AG09309 (cell line): ENCODE measurements at regions not wholly inside any gene's neighbourhood (a gene's known extent, or its start where the extent isn't known, plus 50 kb on each side); places are given as distances from the start of the nearest gene placed in this dataset.
"Not testable (repeated sequence)": the region's sequence is repeated elsewhere in the genome, so short reads cannot be mapped to it uniquely, and the experiment has no call there.

ENCODE experiments used
- DNase-seq: peaks from one replicate; pipeline ENCODE4 v3.0.0-alpha.2; 2010; ENCODE audit warnings: low read depth
- H3K4me3 ChIP-seq: 2 replicates; pipeline ENCODE4 v1.5.1; 2011; ENCODE audit warnings: mild to moderate bottlenecking, low read depth, low read length, moderate library complexity; ENCODE audit not compliant: control insufficient read depth
- CTCF ChIP-seq: IDR thresholded peaks from 2 replicates; pipeline ENCODE4 v1.5.1; 2011; ENCODE audit warnings: mild to moderate bottlenecking, low read depth, low read length, inconsistent platforms; ENCODE audit not compliant: insufficient read depth, control insufficient read depth; ENCODE audit errors: missing control alignments

GRCh38 chr17:55930291-55930809, 179.5 kb downstream of the PCTP start:
- TF ChIP-seq CTCF = no peak
- H3K4me3 ChIP-seq = no peak overlapping the region
- no peak for DNase-seq

- DNase-seq = no peak
- no peak overlapping the region for H3K4me3 ChIP-seq
- TF ChIP-seq CTCF = no peak
Observed at GRCh38 chr17:55931446-55931845, 180.6 kb downstream of the PCTP start.

GRCh38 chr17:55932973-55933372, 182.1 kb downstream of the PCTP start:
- no peak for DNase-seq
- no peak overlapping the region for H3K4me3 ChIP-seq
- TF ChIP-seq CTCF = no peak

- not testable (repeated sequence) for H3K4me3 ChIP-seq, DNase-seq
Observed at GRCh38 chr17:55939181-55939810, 188.4 kb downstream of the PCTP start.

GRCh38 chr17:55959756-55960155, 193.5 kb upstream of the ANKFN1 start:
- no peak overlapping the region for H3K4me3 ChIP-seq
- no peak for TF ChIP-seq CTCF
- DNase-seq = no peak

- no peak for TF ChIP-seq CTCF
- no peak for DNase-seq
- H3K4me3 ChIP-seq = no peak overlapping the region
Observed at GRCh38 chr17:55961386-55961785, 191.9 kb upstream of the ANKFN1 start.

- H3K4me3 ChIP-seq = no peak overlapping the region
- no peak for DNase-seq
- TF ChIP-seq CTCF = no peak
Observed at GRCh38 chr17:55962951-55963401, 190.3 kb upstream of the ANKFN1 start.
